Inferior parietal cortex (tissue), 1 donor: ENCODE measurements at regions not wholly inside any gene's neighbourhood (a gene's known extent, or its start where the extent isn't known, plus 50 kb on each side); places are given as distances from the start of the nearest gene placed in this dataset.

Experiments used
- DNase-seq: peaks from one replicate; pipeline ENCODE4 v3.0.0-alpha.2; 2016; ENCODE audit errors: extremely low spot score

DNA sequence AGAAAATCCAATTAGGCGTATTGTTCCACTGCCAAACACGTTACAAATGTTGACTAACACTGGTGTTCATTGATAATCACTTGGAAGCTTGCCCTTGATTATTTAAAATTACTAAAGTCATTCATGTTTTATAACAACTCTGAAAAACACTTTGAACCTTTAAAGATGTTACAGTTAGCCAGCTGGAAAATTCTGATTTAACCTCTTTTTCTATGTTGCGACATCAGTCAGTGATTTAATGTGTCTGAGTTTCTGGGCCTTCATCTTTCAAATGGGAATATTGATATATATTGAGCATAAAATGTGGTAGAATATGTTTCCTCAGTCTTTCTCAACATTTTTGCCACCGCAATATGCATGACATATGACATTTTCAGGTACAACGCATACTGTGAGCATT is 274.1 kb upstream of the TENM3 start:
- no peak for DNase-seq

DNA sequence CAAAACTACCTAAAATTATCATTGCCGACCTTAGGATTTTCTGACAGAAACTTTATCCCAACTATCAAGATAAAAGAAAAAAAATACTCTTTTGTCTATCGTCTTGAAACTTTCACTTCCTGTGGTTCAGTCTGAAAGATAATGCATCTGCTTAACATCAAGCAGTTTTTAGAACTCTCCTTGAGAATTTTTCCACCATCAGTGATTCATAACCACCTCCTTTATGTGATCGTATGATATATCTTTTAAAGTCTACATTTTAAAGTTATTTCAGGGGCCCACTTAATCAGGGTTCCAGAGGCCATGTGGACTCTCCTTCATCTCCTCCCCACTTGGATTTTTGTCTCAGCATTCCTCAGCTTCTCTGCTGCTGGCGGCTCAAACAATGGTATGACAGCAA is 272.8 kb upstream of the TENM3 start:
- DNase-seq, result no peak

DNA sequence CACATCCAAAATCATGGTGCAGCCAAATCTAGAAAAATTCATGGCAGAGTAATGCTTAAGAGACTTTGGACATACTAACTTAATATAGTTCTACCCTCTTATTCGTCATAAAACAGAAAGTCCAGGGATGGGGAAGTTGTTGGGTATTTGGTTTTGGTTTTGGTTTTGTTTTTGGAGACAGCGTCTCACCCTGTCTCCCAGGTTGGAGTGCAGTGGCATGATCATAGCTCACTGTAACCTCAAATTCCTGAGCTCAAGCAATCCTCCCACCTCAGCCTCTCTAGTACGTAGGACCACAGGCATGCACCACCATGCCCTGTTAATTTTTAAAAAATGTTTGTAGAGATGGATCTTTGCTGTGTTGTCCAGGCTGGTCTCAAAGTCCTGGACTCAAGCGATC is 271.8 kb upstream of the TENM3 start:
- no peak for DNase-seq

DNA sequence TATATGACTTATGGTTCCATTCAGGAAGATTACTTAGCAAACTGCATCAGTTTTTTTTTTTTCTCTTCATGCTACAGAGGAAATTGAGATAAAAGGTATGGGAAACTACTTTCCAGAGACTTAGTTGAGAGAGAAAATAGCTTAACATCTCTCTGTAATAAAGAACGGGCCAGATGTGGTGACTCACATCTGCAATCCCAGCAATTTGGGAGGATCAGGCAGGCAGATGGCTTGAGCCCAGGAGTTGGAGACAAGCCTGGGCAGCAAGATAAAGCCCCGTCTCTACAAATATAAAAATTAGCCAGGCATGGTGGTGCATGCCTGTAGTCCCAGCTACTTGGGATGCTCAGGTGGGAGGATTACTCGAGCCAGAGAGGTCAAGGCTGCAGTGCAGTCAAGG is 271.2 kb upstream of the TENM3 start:
- DNase-seq, result no peak

DNA sequence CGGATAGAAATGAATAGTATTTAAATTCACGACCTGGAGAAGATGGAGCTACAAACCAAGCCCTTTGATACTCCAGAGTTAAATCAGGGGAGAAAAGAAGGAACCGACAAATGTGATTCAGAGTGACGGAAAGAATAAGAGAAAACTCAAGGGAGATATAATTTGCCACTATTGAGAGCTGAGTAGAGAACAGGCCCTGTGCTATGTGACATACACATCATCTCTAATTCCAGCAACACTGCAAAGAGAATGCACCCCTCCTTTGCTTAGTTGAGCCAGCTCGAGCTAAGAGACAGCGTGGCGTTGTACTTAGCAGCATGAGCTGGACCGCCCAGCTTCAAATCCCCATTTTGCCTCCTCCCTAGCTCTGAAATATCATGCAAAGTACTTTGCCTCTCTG is 266.4 kb upstream of the TENM3 start:
- DNase-seq, result no peak

DNA sequence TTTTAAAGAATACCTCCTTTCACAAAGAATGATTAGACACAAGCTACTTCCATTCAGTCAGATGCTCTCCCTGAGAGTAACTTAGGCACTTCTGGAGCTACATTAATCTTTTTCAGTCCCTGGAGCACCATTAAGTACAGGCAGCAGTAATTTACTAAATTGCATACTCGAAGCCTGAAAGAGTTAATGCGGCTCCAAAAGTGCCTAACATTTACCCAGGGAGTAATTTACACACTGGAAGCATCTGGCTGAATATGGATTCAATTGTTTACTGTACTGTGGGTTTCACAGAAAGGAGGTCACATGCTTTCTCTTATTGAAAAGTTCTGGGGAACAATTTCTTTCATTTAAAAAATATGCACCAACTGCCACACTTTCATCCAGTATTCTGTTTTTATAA is 260.8 kb upstream of the TENM3 start:
- no peak for DNase-seq

DNA sequence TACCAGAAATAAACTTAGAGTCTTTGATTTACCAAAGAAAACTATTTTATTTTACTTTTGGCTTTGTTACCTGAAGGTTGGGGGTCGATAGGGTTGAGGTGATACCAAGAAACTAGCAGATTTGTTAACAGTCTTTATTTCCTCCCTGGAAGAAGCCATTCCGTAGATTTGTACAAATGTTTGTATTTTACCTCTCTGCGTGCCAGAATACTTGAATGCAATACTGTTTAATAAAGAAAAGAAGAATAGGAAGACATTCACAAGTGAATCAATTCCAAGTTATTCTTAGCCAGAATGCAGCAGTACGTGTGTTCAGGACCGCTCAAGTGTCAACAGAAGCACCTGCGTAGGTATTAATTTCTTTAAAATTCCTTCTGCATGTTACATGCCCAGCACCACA is 260.3 kb upstream of the TENM3 start:
- DNase-seq, result no peak

DNA sequence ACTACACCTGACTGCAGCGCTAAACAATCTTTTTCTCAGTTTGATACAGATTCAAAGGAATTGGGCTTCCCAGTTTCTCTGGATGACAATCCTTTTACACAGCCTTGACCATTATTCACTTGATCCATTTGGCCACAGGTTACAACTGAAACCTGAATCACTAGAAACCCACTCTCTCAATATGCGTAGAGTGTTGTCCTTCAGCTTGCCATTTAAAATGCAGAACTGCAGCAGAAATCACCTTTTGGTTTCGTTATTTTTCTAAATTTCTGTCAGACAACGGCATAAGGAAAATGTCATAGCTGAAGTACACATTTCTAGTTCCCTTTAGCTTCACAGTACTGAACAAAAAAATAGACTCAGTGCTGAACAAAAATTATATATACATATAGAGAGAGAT is 255.8 kb upstream of the TENM3 start:
- DNase-seq, result no peak

DNA sequence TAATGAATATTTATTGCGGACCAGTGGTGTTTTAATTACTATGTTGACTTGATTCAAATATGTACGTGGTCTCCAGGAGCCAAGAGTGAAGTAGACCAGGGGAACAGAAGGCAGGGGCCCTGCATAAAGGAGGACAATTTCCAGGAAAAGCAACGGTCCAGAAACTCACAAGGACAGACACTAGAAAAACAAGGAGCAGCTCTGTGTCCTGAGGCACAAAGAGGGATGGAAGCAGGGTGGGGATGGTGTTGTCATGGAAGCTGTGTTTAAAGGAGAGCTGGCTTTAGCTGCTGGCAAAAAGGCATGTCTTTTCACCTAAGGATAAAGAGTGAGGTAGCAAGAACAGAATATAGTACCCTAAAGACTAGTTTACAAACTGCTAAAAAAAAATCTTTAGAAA is 254.1 kb upstream of the TENM3 start:
- no peak for DNase-seq

DNA sequence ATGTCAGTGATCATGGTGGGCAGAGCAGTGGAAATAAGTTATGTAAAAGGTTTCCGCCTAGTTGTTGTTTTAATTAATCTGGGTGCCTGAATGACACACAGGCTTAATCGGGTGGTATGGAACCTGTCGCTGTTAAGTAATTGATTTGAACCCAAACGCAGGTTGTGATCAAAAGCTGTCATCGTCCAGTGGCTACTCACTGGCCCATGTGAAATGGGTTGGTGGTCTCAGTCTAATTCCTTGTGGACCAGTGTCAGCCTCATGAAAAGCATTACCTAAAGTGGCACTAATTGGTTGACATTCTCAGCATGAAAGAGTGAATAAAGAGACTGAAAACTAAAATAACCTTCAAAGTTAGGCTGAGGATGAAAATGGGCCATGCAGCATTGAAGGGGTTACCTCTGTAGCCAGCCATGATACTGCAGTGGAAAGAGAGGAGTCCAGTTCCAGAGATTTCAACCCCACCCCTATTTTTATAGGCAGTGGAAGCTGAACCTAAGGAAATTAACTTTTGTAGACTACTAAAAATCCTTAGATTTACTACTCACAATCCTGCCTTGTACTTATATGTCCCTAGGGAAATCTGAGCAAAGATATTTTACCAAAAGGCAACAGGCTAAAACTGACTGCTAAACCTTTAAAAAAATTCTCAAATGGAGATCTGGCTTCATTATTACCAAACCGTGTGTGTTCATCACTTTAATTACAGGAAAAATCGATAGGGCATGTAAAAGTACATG is 251.7 kb upstream of the TENM3 start:
- no peak for DNase-seq

DNA sequence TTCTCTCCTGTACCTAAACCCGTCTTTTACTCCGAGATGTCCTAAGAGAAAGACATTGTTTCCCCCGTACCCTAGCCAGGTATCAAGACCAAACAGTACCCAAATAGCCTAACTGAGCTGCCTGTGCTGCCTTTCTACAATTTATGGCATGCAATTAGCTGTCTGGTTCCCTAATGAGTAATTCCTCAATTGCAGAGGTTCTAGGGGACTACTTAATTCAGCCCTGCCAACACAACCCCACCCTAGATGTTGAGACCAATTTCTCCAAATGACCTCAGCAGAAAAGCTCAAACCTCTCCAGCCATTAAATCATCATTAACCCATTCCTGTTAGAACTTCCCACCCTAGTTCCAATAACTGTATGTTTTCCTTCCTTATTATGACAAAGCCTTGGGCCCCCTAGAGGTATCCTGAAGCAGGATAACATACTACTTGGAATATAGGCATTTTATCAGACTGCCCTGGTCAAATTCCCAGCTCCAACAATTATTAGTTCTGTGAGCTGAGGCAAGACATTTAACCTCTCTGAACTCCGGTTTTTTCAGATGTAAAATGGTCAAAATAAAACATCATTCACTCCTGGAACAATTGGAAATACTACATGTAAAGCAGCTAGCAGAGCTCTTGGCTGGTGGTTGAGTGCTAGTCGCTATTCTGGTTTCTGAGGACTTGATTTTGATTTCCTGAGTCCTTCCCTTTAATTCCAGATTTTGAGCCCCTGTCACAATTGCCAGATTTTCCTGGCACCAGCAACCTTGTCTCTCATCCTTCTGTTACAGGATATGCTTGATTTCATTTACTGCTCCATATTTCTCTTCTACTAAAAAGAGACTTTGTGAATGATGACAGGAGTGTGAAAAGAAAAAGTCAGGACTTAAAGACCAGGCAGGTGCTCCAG is 244.6 kb upstream of the TENM3 start:
- no peak for DNase-seq

DNA sequence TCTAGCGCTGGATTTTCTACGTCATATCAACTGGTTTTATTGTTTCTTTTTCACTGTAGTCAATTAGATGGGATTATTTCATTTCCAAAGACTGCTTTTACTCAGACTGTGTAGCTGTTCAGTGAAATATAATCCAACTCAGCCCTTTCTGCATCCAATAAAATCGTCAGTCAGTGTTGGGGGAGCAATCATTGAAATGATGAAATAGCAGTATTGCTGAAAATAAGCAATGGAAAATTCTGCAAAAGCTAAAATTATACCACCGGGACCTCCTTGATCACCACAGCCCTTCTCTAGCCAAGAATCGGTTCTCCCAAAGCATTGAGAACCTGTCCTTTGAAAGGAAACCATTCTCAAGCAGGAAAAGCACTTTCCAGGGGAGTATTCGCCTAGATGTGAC is 243.1 kb upstream of the TENM3 start:
- DNase-seq, result no peak

DNA sequence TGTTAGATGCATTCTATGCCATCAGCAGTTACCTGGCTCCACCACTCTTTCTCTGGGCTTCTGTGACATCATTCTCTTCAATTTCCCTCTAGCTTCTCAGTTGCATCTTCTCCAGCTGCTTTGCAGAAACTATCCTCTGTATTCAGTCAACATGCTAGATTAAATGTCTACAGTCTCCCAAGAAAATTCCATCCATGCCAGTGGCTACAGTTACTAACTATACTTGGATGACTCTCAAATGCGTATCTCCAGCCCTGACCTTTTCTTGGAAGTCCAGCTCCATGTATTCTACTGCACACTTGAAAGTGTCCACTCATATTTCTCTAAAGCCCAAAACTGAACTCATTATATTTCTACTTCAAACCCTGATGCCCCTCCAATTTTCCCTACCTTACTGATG is 232.3 kb upstream of the TENM3 start:
- no peak for DNase-seq

DNA sequence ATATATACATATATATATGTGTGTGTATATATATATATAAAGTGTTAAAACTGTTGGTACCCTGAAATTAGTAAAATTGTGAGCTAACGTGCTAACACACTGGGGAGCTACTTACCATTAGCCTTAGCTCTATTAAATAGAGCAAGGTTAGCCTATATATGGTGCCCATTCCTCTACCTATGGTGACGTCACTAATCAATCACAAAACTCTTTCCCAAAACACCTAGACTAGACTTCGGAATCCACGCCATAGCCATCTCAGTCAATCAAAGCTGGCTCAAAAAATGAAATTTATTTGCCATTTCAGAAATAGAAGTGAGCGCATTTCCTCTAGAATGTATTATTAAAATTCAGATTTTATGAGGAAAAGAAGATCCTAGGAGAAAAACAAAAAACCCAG is 229.0 kb upstream of the TENM3 start:
- DNase-seq, result no peak

DNA sequence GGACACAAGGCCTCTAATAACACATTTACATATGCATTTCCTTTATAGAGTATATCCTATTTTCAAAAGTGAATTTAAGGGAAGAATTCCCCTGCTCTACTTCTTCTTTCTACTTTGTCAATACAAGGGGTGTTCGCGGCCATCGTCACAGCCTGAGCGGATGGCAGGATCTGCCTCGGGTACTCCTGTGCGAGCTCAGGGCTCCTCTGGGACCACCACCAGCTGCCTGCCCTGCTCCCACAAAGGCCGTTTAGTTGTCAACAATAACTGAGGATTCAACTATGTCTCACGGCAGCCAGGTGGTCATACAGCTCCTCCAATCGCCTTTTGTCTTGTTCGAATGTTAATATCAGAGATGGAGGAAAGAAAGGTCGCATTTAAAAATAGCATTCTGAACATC is 228.2 kb upstream of the TENM3 start:
- no peak for DNase-seq

DNA sequence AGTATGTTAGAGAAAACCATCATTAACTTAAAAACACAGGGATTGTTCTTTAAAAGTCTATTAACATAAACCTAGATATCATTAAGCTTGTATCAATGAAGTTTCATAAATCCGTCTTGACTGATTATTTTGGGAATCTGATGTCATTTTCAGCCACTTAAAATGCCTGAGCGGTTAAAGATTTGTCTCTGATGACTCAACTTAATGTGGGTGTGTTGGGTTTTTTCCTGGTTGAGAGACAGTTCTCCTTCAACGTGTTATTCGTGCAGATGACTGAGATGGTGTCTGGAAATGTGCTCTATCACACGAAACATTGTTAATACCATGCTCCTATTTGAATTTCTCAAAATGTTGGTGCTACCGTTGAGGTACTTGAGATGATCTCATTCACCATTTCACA is 227.3 kb upstream of the TENM3 start:
- DNase-seq, result no peak

DNA sequence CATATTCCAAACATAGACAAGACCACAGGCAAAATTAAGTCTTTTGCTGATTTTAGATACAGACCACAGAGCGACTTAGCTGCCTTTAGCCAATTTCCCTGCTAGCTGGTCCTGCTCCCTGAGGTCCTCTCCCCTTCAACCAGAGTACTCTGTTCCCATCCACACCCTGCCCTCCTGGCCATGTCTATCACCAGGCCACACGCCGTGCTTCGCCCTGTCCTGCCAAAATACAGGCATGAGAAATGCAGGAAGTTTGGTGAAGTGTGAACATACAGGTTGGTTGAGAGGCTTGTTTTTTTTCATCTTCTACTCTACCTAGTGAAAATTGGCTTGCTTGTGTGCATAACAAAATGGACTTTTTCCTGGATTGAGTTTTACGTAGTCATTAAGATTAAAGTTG is 226.2 kb upstream of the TENM3 start:
- no peak for DNase-seq

DNA sequence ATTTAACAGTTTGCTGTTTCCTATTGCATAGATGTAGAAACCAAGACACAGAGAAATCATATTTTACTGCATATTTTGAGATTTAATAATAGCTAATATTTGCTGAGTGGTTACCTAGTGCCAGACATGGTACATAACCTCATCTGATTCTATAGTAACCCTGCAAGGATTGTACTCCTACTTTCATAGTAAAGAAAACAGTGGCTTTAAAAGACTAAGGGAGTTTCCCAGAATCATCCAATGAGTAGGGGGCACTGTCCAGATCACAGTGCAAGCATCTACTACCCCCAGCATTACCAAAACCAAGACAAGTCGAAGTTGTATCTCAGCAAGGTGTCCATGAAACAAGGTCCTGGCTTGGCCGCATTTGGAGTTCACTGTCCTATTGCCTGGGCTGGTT is 224.5 kb upstream of the TENM3 start:
- DNase-seq, result no peak

DNA sequence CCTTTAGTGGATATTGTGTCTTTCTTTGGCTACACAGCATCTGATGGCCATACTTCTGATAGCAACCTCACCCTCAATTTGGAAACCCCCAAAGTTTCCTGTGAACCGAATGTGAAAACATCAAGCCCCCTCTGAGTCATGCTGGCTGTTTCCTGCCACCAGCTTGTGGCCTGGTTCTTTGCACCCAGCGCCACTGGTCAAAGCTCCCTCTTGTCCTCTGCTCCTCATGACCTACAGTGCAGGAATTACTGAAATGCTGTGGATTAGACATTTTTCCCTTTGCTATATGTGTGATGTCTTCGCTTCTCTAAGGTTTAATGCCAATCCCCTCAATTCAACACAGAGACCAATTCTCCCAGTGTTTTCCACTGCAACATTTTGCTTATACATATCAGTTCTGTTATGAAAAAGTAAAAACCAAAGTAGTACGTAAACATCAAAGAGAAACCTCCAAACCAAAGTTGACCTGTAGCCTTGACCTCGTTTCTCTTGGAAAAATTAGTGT is 224.0 kb upstream of the TENM3 start:
- no peak for DNase-seq

DNA sequence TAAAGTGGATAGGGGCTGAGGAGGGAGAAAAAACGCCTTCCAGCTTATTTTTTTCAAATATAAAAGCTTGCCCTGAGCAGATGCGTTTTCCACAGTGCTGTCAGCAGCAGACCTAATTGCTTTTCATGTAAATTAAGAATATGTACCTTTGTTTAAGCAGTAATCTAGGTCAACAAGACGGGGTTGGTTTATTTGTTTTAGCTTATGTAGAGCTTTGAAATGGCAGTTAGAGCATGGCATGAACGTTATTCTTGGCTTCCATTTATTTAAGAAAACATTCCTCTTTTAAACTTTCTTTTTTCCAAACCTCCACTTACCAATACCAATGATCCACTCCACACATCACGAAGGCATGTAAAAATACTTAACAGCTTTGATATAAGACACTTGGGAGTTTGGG is 220.3 kb upstream of the TENM3 start:
- DNase-seq, result no peak

DNA sequence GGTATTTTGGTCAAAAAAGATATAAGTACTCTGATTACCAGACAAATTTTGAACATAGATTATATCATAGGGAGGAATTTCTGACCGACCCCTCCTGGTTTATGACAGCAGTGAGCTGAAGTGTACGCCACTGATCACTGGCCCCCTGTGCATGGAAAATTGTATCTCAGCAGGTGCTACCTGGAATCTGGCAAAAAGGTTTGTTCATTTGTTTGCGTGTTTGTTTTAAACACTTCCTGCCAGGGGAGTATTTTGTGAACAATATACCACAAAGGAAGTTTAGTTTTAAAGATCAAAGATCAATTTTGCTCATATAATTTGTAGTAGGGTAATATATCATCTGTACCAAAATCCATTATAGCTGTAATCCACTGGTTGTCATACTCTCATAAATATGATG is 219.7 kb upstream of the TENM3 start:
- DNase-seq, result no peak

DNA sequence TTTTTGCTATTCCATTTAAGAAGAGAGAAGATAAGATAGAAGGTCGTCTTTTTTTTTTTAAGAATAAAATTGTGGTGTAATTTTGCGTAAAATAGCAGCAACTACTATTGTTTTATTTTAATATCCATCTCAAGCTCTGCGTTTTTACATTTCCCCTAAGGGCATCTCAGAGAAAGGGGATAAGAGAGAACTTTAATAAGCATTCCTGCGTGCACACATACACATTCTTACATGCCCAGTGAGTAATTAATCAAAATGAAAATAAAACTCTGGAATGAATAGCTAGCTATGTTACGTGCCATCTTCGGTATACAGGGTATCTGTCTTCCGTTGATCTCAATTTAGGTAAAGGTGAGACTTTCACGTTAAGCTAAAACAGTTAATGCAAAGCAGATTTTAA is 200.3 kb upstream of the TENM3 start:
- no peak for DNase-seq

DNA sequence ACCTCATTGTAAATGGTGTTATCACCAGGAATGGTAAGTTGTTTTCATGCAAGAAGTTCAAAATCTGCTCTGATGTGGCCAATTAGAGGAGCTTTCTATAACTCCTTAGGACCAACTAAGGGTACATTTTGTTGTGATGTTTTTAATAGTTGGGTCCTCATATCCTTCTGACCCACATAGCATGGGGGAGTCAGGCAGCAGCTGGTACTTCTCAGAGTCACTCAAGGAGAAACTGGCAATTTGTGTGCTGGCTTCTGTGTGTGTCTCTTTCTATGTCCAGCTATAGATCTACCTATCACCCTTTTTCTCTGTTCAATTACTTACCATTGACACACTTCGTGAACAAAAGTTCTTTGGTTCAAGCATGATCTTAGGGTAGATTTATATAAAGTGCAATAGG is 194.3 kb upstream of the TENM3 start:
- DNase-seq, result no peak
